ENCODE measurements at regions not wholly inside any gene's neighbourhood (a gene's known extent, or its start where the extent isn't known, plus 50 kb on each side); places are given as distances from the start of the nearest gene placed in this dataset.

GRCh38 chr15:96619174-96619573 lies 288.7 kb downstream of the NR2F2 start:
- no peaks in the 10 kb centered on the region for H3K9me3 ChIP-seq (ENCODE audit: control insufficient read depth, insufficient read depth, low read length)
- ChIA-PET CTCF (no interaction called here), POLR2A (no interaction called here)
- TF ChIP-seq, protein P1, sequence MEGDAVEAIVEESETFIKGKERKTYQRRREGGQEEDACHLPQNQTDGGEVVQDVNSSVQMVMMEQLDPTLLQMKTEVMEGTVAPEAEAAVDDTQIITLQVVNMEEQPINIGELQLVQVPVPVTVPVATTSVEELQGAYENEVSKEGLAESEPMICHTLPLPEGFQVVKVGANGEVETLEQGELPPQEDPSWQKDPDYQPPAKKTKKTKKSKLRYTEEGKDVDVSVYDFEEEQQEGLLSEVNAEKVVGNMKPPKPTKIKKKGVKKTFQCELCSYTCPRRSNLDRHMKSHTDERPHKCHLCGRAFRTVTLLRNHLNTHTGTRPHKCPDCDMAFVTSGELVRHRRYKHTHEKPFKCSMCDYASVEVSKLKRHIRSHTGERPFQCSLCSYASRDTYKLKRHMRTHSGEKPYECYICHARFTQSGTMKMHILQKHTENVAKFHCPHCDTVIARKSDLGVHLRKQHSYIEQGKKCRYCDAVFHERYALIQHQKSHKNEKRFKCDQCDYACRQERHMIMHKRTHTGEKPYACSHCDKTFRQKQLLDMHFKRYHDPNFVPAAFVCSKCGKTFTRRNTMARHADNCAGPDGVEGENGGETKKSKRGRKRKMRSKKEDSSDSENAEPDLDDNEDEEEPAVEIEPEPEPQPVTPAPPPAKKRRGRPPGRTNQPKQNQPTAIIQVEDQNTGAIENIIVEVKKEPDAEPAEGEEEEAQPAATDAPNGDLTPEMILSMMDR (IDR thresholded peaks at IDR 0.05; ENCODE audit: low read depth, low read length), result no peak
- DNase-seq (ENCODE audit: low read depth, low spot score), result no peak
- no peak overlapping the region for H3K4me3 ChIP-seq (ENCODE audit: low read depth, low read length)
- H3K27me3 ChIP-seq (ENCODE audit: control insufficient read depth, insufficient read depth, low read length), result no peaks in the 10 kb centered on the region
- H3K27ac ChIP-seq (ENCODE audit: low read depth, low read length), result no peak overlapping the region

GRCh38 chr15:96622714-96623113 lies 292.2 kb downstream of the NR2F2 start:
- H3K4me3 ChIP-seq (ENCODE audit: low read depth, low read length), result no peak overlapping the region
- H3K27me3 ChIP-seq (ENCODE audit: control insufficient read depth, insufficient read depth, low read length), result no peaks in the 10 kb centered on the region
- TF ChIP-seq, protein P1 (IDR thresholded peaks at IDR 0.05; ENCODE audit: low read depth, low read length), result no peak
- ChIA-PET POLR2A (no interaction called here), CTCF (no interaction called here)
- H3K27ac ChIP-seq (ENCODE audit: low read depth, low read length), result no peak overlapping the region
- no peak for DNase-seq (ENCODE audit: low read depth, low spot score)
- no peaks in the 10 kb centered on the region for H3K9me3 ChIP-seq (ENCODE audit: control insufficient read depth, insufficient read depth, low read length)

DNA sequence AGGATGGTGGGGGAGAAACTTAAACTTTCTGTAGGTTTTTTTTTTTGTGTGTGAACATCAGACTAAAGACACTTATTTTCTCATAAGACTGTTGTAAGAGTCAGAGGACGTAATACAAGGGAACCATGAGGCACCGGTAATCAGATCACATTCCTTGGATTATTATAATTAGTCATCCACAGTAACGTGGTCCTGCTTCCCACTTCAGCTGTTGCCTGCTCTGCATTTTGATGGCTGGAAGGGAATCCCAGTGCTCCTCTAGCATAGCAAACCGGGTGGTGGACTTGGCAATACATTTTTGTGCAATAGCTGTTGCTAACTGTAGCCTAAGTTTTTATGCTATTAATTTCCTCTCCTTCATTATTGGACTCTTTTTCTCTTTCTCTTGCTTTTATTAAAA lies 294.8 kb downstream of the NR2F2 start:
- H3K4me3 ChIP-seq (ENCODE audit: low read depth, low read length), result no peak overlapping the region
- no peaks in the 10 kb centered on the region for H3K27me3 ChIP-seq (ENCODE audit: control insufficient read depth, insufficient read depth, low read length)
- TF ChIP-seq, protein P1 (IDR thresholded peaks at IDR 0.05; ENCODE audit: low read depth, low read length), result no peak
- POLR2A ChIA-PET, result no interaction called here
- CTCF ChIA-PET, result no interaction called here
- H3K9me3 ChIP-seq (ENCODE audit: control insufficient read depth, insufficient read depth, low read length), result no peaks in the 10 kb centered on the region
- H3K27ac ChIP-seq (ENCODE audit: low read depth, low read length), result no peak overlapping the region
- DNase-seq (ENCODE audit: low read depth, low spot score), result no peak

DNA sequence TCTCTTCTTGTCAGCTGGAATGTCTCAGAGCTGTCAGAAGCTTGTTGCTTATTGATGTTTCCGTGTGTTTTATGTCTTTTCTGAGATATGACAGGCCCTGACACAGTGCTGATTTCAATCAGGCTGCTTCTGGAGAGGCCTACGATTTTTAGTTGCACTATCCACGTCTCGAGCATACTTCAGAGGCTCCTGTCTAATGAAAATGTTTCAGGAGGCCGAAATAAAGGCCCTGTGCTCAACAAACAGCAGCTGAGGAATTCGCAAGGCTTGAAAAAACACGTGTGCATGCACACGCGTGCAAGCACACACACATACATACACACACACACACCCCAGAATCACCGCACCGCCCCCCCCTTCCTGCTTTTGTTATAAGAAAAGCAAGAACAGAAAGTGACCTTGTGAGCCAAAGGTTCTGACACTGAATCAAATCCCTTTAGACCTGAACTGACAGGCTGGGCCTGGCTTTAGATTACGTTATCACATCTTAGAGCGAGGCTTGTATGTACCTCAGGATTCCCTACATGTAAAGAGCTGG lies 296.6 kb downstream of the NR2F2 start:
- Histone ChIP-seq H3K9me3 (ENCODE audit: control insufficient read depth, insufficient read depth, low read length) (no peaks in the 10 kb centered on the region), H3K4me3 (ENCODE audit: low read depth, low read length) (no peak overlapping the region), H3K27me3 (ENCODE audit: control insufficient read depth, insufficient read depth, low read length) (no peaks in the 10 kb centered on the region), H3K27ac (ENCODE audit: low read depth, low read length) (no peak overlapping the region)
- ChIA-PET CTCF (no interaction called here), POLR2A (no interaction called here)
- no peak for DNase-seq (ENCODE audit: low read depth, low spot score)
- TF ChIP-seq, protein P1 (IDR thresholded peaks at IDR 0.05; ENCODE audit: low read depth, low read length), result no peak

- Histone ChIP-seq H3K4me3 (ENCODE audit: low read depth, low read length) (no peak overlapping the region), H3K27ac (ENCODE audit: low read depth, low read length) (no peak overlapping the region), H3K27me3 (ENCODE audit: control insufficient read depth, insufficient read depth, low read length) (no peaks in the 10 kb centered on the region), H3K9me3 (ENCODE audit: control insufficient read depth, insufficient read depth, low read length) (no peaks in the 10 kb centered on the region)
- CTCF ChIA-PET, result interaction anchor here (1.1 kb wide), 1 partner anchor 45 kb away, joined by 3 read pairs; no protein-coding TSS in a partner anchor
- no peak for DNase-seq (ENCODE audit: low read depth, low spot score)
- POLR2A ChIA-PET, result no interaction called here
- TF ChIP-seq, protein P1 (IDR thresholded peaks at IDR 0.05; ENCODE audit: low read depth, low read length), result no peak
Measured at GRCh38 chr15:96629511-96629910, 299.0 kb downstream of the NR2F2 start.
